HEK293 (cell line): ENCODE measurements at regions not wholly inside any gene's neighbourhood (a gene's known extent, or its start where the extent isn't known, plus 50 kb on each side); places are given as distances from the start of the nearest gene placed in this dataset.
"Not testable (repeated sequence)": the region's sequence is repeated elsewhere in the genome, so short reads cannot be mapped to it uniquely, and the experiment has no call there.

Experiments
- CTCF ChIA-PET: fragments of 350-600 bp; formaldehyde crosslinking; extraction: SDS; loops from one replicate; lab custom pipeline; 2021; ENCODE audit warnings: antibody characterized with exemption; lab: Yijun Ruan, JAX
- POLR2A ChIA-PET: fragments of 300-600 bp; formaldehyde crosslinking; extraction: SDS; loops from one replicate; lab custom pipeline; 2020; ENCODE audit warnings: antibody characterized with exemption, inconsistent platforms; lab: Yijun Ruan, JAX
- H3K27ac ChIP-seq: fragments of 200-500 bp; sonication (Bioruptor generic); 2 replicates; pipeline ENCODE4 v1.5.1; 2014; ENCODE audit warnings: low read depth, low read length, control low read depth, inconsistent platforms; ENCODE audit errors: extremely low read depth
- H3K36me3 ChIP-seq, 2 experiments: fragments of 200-500 bp in 1 of 2; sonication (Bioruptor generic) in 1 of 2; 1 replicate in 1 of 2; 2 replicates in 1 of 2; pipeline ENCODE4 v1.5.1; 2014 to 2017; ENCODE audit warnings: inconsistent platforms in 2 of 2, low read length in 2 of 2; ENCODE audit not compliant: control insufficient read depth in 2 of 2, insufficient read depth in 1 of 2
- H3K4me1 ChIP-seq: fragments of 200-500 bp; sonication (Bioruptor generic); 2 replicates; pipeline ENCODE4 v1.5.1; 2014; ENCODE audit warnings: mild to moderate bottlenecking, low read length, inconsistent platforms; ENCODE audit not compliant: control insufficient read depth, insufficient read depth
- H3K4me3 ChIP-seq: 2 replicates; pipeline ENCODE4 v1.5.1; 2011; ENCODE audit warnings: low read depth, mild to moderate bottlenecking, control low read depth, low read length, moderate library complexity
- H3K9me3 ChIP-seq: fragments of 200-500 bp; sonication (Bioruptor generic); 2 replicates; pipeline ENCODE4 v1.5.1; 2014; ENCODE audit warnings: low read depth, low read length, inconsistent platforms; ENCODE audit not compliant: control insufficient read depth, insufficient read depth
- BCL11B ChIP-seq: fragments of 450-650 bp; formaldehyde crosslinking; IDR thresholded peaks from 2 replicates; pipeline ENCODE4 v1.5.1; 2016; ENCODE audit warnings: low read depth, missing biosample characterization, missing genetic modification characterization
- GLI2 ChIP-seq: fragments of 450-650 bp; formaldehyde crosslinking; IDR thresholded peaks from 2 replicates; pipeline ENCODE4; 2017; ENCODE audit warnings: missing biosample characterization, missing genetic modification characterization, low read depth, borderline replicate concordance
- GLIS1 ChIP-seq: fragments of 450-650 bp; formaldehyde crosslinking; IDR thresholded peaks from 2 replicates; pipeline ENCODE4 v1.5.1; 2016; ENCODE audit warnings: missing biosample characterization, missing genetic modification characterization
- HOXC10 ChIP-seq: sonication (generic); formaldehyde crosslinking; IDR thresholded peaks from 2 replicates; pipeline ENCODE4 v1.8.1; 2023; ENCODE audit warnings: mild to moderate bottlenecking, missing genetic modification reagents
- PRDM1 ChIP-seq: fragments of 450-650 bp; formaldehyde crosslinking; IDR thresholded peaks from 2 replicates; pipeline ENCODE4; 2016; ENCODE audit warnings: missing biosample characterization, missing genetic modification characterization
- REPIN1 ChIP-seq: fragments of 450-650 bp; formaldehyde crosslinking; IDR thresholded peaks from 2 replicates; pipeline ENCODE4 v1.5.1; 2017; ENCODE audit warnings: missing biosample characterization, missing genetic modification characterization, low read depth
- SALL2 ChIP-seq: fragments of 450-650 bp; formaldehyde crosslinking; IDR thresholded peaks from 2 replicates; pipeline ENCODE4 v1.5.0; 2017; ENCODE audit warnings: missing biosample characterization, mild to moderate bottlenecking, missing genetic modification characterization, borderline replicate concordance
- TCF7L2 ChIP-seq: IDR thresholded peaks from 2 replicates; pipeline ENCODE4 v1.6.1; 2011; ENCODE audit warnings: low read depth, mild to moderate bottlenecking, inconsistent platforms, low read length, moderate library complexity, borderline replicate concordance
- TRIM28 ChIP-seq: IDR thresholded peaks from 2 replicates; pipeline ENCODE4 v1.6.1; 2011; ENCODE audit warnings: low read length, control low read depth, borderline replicate concordance
- ZFHX2 ChIP-seq: fragments of 450-650 bp; formaldehyde crosslinking; conservative IDR thresholded peaks from 2 replicates; pipeline ENCODE4 v1.5.1; 2016; ENCODE audit warnings: missing biosample characterization, missing genetic modification characterization
- ZNF112 ChIP-seq: fragments of 450-650 bp; formaldehyde crosslinking; IDR thresholded peaks from 2 replicates; pipeline ENCODE4 v1.5.0; 2017; ENCODE audit warnings: missing biosample characterization, missing genetic modification characterization
- ZNF23 ChIP-seq: fragments of 450-650 bp; formaldehyde crosslinking; IDR thresholded peaks from 2 replicates; pipeline ENCODE4 v1.5.1; 2016; ENCODE audit warnings: missing biosample characterization, missing genetic modification characterization, borderline replicate concordance
- ZNF248 ChIP-seq: fragments of 450-650 bp; formaldehyde crosslinking; IDR thresholded peaks from 2 replicates; pipeline ENCODE4 v1.5.1; 2017; ENCODE audit warnings: missing biosample characterization, missing genetic modification characterization
- ZNF335 ChIP-seq: fragments of 450-650 bp; formaldehyde crosslinking; conservative IDR thresholded peaks from 2 replicates; pipeline ENCODE4 v1.5.1; 2016; ENCODE audit warnings: missing biosample characterization, missing genetic modification characterization
- ZNF514 ChIP-seq: fragments of 450-650 bp; formaldehyde crosslinking; IDR thresholded peaks from 2 replicates; pipeline ENCODE4 v1.5.1; 2016; ENCODE audit warnings: missing biosample characterization, missing genetic modification characterization
- ZNF623 ChIP-seq: fragments of 450-650 bp; formaldehyde crosslinking; IDR thresholded peaks from 2 replicates; pipeline ENCODE4 v1.5.1; 2016; ENCODE audit warnings: missing biosample characterization, missing genetic modification characterization
- ZNF664 ChIP-seq: fragments of 450-650 bp; formaldehyde crosslinking; IDR thresholded peaks from 2 replicates; pipeline ENCODE4 v1.5.1; 2016; ENCODE audit warnings: missing biosample characterization, missing genetic modification characterization
- ZNF791 ChIP-seq: fragments of 450-650 bp; formaldehyde crosslinking; IDR thresholded peaks from 2 replicates; pipeline ENCODE4 v1.5.1; 2016; ENCODE audit warnings: missing biosample characterization, missing genetic modification characterization
- TF ChIP-seq, protein P1 (sequence below): fragments of 450-650 bp; formaldehyde crosslinking; IDR thresholded peaks from 2 replicates; pipeline ENCODE4 v1.5.1; 2016; ENCODE audit warnings: missing biosample characterization, missing genetic modification characterization
- TF ChIP-seq, protein P2 (sequence below): fragments of 450-650 bp; formaldehyde crosslinking; IDR thresholded peaks from 2 replicates; pipeline ENCODE4 v1.5.1; 2016; ENCODE audit warnings: missing biosample characterization, missing genetic modification characterization
- TF ChIP-seq, protein P3 (sequence below): fragments of 450-650 bp; formaldehyde crosslinking; IDR thresholded peaks from 2 replicates; pipeline ENCODE4 v1.5.1; 2016; ENCODE audit warnings: missing biosample characterization, missing genetic modification characterization
- TF ChIP-seq, protein P4 (sequence below): fragments of 450-650 bp; formaldehyde crosslinking; IDR thresholded peaks from 2 replicates; pipeline ENCODE4 v1.5.1; 2017; ENCODE audit warnings: missing biosample characterization, missing genetic modification characterization
- TF ChIP-seq, protein P5 (sequence below): fragments of 450-650 bp; formaldehyde crosslinking; IDR thresholded peaks from 2 replicates; pipeline ENCODE4 v1.5.1; 2016; ENCODE audit warnings: missing biosample characterization, missing genetic modification characterization

DNA sequence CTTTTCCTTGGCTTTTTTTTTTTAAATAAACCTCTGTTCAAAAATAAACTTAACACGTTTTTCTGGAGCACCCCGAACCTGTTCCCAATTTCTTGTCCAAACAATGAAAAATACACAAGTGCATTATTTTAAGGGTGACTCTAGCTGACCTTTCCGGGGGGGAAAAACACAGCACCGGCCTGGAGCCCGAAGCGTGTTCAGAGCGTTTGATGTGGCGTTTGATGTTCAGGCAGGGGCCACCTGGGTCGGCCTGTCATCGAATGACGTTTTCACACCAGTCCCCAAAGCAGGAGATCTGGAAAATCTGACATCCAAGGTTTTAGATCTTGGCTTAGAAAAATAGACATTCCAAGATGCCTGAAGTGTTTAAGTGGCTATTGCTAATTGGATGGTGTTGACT, 282.1 kb downstream of the SHOX start:
- TF ChIP-seq TRIM28 (no peak), GLIS1 (tag by site-specific recombination) (no peak), TCF7L2 (peak; percentile 85), ZFHX2 (tag by site-specific recombination) (no peak), ZNF248 (no peak)
- TF ChIP-seq, protein P1, sequence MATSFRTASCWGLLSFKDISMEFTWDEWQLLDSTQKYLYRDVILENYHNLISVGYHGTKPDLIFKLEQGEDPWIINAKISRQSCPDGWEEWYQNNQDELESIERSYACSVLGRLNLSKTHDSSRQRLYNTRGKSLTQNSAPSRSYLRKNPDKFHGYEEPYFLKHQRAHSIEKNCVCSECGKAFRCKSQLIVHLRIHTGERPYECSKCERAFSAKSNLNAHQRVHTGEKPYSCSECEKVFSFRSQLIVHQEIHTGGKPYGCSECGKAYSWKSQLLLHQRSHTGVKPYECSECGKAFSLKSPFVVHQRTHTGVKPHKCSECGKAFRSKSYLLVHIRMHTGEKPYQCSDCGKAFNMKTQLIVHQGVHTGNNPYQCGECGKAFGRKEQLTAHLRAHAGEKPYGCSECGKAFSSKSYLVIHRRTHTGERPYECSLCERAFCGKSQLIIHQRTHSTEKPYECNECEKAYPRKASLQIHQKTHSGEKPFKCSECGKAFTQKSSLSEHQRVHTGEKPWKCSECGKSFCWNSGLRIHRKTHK (tag by site-specific recombination) = no peak
- H3K4me1 ChIP-seq = no peaks in the 10 kb centered on the region
- POLR2A ChIA-PET = no interaction called here
- no peaks in the 10 kb centered on the region for H3K36me3 ChIP-seq
- no peaks in the 10 kb centered on the region for H3K9me3 ChIP-seq
- CTCF ChIA-PET = no interaction called here
- no peak overlapping the region for H3K27ac ChIP-seq
- no peak overlapping the region for H3K4me3 ChIP-seq

DNA sequence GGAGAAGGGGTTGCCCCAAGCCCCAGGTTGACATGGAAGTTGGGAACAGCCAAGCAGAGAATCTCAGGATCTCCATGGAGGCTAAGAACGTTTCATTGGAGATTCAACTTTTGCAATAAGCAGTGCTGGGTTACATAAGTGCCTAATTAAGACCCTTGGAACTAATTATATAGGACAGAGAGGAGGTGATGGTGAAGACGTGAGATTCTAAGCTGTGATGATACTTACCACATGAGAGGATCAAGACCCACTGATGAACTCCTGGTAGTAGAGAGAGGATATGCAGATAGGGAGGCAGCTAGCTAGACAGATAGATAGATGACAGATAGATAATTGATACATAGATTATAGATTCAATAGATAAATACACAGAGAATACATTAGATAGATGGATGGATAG, 278.5 kb downstream of the SHOX start:
- H3K4me3 ChIP-seq, H3K9me3 ChIP-seq, H3K27ac ChIP-seq, POLR2A ChIA-PET, H3K36me3 ChIP-seq, CTCF ChIA-PET, H3K4me1 ChIP-seq: not testable (repeated sequence)

DNA sequence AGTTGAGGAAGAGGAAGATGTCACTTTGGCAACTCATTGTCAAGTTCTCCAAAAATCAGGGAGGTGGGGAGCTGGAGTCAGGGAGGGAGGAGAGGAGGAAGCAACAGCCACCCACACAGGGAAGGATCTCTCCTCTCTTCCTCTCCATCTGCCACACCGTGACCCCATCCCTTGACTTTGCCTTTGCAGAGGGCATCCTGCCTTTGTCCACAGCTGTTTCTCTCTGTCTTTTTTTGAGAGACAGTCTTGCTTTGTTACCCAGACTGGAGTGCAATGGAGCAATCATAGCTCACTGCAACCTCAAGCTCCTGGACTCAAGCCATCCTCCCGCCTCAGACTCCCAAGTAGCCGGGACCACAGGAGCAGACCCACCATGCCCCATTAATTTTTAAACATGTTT, 276.0 kb downstream of the SHOX start:
- H3K4me1 ChIP-seq = no peaks in the 10 kb centered on the region
- H3K36me3 ChIP-seq = no peaks in the 10 kb centered on the region
- ChIA-PET POLR2A (no interaction called here), CTCF (no interaction called here)
- H3K27ac ChIP-seq = no peak overlapping the region
- no peaks in the 10 kb centered on the region for H3K9me3 ChIP-seq
- no peak overlapping the region for H3K4me3 ChIP-seq
- TF ChIP-seq GLI2 (tag by site-specific recombination) (no peak), BCL11B (tag by site-specific recombination) (no peak), SALL2 (tag by site-specific recombination) (no peak), ZNF112 (tag by site-specific recombination) (no peak), REPIN1 (tag by site-specific recombination) (no peak), ZNF791 (tag by site-specific recombination) (no peak), ZNF664 (tag by site-specific recombination) (no peak), PRDM1 (no peak), ZNF335 (tag by site-specific recombination) (no peak), ZNF23 (tag by site-specific recombination) (no peak), ZNF623 (tag by site-specific recombination) (no peak), HOXC10 (CRISPR knock-in tag) (no peak), ZNF514 (tag by site-specific recombination) (no peak)
- TF ChIP-seq, protein P2, sequence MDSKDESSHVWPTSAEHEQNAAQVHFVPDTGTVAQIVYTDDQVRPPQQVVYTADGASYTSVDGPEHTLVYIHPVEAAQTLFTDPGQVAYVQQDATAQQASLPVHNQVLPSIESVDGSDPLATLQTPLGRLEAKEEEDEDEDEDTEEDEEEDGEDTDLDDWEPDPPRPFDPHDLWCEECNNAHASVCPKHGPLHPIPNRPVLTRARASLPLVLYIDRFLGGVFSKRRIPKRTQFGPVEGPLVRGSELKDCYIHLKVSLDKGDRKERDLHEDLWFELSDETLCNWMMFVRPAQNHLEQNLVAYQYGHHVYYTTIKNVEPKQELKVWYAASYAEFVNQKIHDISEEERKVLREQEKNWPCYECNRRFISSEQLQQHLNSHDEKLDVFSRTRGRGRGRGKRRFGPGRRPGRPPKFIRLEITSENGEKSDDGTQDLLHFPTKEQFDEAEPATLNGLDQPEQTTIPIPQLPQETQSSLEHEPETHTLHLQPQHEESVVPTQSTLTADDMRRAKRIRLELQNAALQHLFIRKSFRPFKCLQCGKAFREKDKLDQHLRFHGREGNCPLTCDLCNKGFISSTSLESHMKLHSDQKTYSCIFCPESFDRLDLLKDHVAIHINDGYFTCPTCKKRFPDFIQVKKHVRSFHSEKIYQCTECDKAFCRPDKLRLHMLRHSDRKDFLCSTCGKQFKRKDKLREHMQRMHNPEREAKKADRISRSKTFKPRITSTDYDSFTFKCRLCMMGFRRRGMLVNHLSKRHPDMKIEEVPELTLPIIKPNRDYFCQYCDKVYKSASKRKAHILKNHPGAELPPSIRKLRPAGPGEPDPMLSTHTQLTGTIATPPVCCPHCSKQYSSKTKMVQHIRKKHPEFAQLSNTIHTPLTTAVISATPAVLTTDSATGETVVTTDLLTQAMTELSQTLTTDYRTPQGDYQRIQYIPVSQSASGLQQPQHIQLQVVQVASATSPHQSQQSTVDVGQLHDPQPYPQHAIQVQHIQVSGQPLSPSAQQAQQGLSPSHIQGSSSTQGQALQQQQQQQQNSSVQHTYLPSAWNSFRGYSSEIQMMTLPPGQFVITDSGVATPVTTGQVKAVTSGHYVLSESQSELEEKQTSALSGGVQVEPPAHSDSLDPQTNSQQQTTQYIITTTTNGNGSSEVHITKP (tag by site-specific recombination) = no peak
- TF ChIP-seq, protein P3, sequence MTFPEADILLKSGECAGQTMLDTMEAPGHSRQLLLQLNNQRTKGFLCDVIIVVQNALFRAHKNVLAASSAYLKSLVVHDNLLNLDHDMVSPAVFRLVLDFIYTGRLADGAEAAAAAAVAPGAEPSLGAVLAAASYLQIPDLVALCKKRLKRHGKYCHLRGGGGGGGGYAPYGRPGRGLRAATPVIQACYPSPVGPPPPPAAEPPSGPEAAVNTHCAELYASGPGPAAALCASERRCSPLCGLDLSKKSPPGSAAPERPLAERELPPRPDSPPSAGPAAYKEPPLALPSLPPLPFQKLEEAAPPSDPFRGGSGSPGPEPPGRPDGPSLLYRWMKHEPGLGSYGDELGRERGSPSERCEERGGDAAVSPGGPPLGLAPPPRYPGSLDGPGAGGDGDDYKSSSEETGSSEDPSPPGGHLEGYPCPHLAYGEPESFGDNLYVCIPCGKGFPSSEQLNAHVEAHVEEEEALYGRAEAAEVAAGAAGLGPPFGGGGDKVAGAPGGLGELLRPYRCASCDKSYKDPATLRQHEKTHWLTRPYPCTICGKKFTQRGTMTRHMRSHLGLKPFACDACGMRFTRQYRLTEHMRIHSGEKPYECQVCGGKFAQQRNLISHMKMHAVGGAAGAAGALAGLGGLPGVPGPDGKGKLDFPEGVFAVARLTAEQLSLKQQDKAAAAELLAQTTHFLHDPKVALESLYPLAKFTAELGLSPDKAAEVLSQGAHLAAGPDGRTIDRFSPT = no peak
- TF ChIP-seq, protein P4, sequence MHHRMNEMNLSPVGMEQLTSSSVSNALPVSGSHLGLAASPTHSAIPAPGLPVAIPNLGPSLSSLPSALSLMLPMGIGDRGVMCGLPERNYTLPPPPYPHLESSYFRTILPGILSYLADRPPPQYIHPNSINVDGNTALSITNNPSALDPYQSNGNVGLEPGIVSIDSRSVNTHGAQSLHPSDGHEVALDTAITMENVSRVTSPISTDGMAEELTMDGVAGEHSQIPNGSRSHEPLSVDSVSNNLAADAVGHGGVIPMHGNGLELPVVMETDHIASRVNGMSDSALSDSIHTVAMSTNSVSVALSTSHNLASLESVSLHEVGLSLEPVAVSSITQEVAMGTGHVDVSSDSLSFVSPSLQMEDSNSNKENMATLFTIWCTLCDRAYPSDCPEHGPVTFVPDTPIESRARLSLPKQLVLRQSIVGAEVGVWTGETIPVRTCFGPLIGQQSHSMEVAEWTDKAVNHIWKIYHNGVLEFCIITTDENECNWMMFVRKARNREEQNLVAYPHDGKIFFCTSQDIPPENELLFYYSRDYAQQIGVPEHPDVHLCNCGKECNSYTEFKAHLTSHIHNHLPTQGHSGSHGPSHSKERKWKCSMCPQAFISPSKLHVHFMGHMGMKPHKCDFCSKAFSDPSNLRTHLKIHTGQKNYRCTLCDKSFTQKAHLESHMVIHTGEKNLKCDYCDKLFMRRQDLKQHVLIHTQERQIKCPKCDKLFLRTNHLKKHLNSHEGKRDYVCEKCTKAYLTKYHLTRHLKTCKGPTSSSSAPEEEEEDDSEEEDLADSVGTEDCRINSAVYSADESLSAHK (tag by site-specific recombination) = no peak
- TF ChIP-seq, protein P5, sequence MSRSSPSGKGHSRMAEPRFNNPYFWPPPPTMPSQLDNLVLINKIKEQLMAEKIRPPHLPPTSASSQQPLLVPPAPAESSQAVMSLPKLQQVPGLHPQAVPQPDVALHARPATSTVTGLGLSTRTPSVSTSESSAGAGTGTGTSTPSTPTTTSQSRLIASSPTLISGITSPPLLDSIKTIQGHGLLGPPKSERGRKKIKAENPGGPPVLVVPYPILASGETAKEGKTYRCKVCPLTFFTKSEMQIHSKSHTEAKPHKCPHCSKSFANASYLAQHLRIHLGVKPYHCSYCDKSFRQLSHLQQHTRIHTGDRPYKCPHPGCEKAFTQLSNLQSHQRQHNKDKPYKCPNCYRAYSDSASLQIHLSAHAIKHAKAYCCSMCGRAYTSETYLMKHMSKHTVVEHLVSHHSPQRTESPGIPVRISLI (tag by site-specific recombination) = no peak
